Peyer's patch (tissue), 4 donors: ENCODE measurements at regions not wholly inside any gene's neighbourhood (a gene's known extent, or its start where the extent isn't known, plus 50 kb on each side); places are given as distances from the start of the nearest gene placed in this dataset.

Experiments used
- CTCF ChIP-seq, 6 experiments: fragments of 450-650 bp in 4 of 6; fragments of 200-600 bp in 2 of 6; sonication (generic) in 1 of 6; IDR thresholded peaks; one replicate each; pipeline ENCODE4 v1.5.1; 2017 to 2019; ENCODE audit warnings: antibody characterized with exemption in 6 of 6, mild to moderate bottlenecking in 3 of 6, moderate library complexity in 1 of 6
- POLR2A ChIP-seq, 2 donors: fragments of 450-650 bp; IDR thresholded peaks; one replicate each; pipeline ENCODE4 v1.5.1; 2017; ENCODE audit warnings: antibody characterized with exemption in 2 of 2, mild to moderate bottlenecking in 2 of 2, moderate library complexity in 2 of 2

GRCh38 chr15:57873564-57874209 is 167.2 kb downstream of the POLR2M start:
- no peak for TF ChIP-seq CTCF (IDR thresholded peaks at IDR 0.05)
- TF ChIP-seq POLR2A (IDR thresholded peaks at IDR 0.05), result no peak
